Erythroblast (primary cell): ENCODE measurements at regions not wholly inside any gene's neighbourhood (a gene's known extent, or its start where the extent isn't known, plus 50 kb on each side); places are given as distances from the start of the nearest gene placed in this dataset.

Experiments used
- GATA1 ChIP-seq: IDR thresholded peaks from 2 replicates; pipeline ENCODE4 v1.6.1; 2011; ENCODE audit warnings: low read depth, mild to moderate bottlenecking, control low read depth, low read length, moderate library complexity
- POLR2A ChIP-seq: IDR thresholded peaks from 2 replicates; pipeline ENCODE4 v1.6.1; 2011; ENCODE audit warnings: mild to moderate bottlenecking, low read length

DNA sequence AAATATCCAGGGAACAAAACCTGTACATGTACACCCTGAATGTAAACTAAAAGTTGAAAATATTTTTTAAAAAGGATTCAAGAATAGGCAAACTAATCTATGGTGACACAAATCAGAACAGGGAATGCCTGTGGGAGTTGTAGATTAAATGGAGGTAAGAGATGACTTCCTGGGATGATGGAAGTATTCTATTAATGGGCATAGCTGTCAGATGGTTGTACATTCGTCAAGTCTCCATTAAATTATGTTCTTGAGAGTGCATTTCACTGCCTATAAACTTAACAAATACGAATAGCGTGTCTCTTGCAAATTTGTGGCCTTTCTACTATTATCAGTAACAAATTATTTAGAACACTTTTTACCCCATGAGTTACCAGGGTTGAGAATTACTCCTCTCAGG is 207.0 kb downstream of the HNMT start:
- TF ChIP-seq POLR2A (no peak), GATA1 (no peak)
